ENCODE measurements at regions not wholly inside any gene's neighbourhood (a gene's known extent, or its start where the extent isn't known, plus 50 kb on each side); places are given as distances from the start of the nearest gene placed in this dataset.
"Not testable (repeated sequence)": the region's sequence is repeated elsewhere in the genome, so short reads cannot be mapped to it uniquely, and the experiment has no call there.

- Histone ChIP-seq H3K23ac (ENCODE audit: low read length) (no peak overlapping the region), H2BK5ac (ENCODE audit: low read depth, low read length, poor library complexity) (no peak overlapping the region), H3K14ac (ENCODE audit: low read length) (no peak overlapping the region), H3K4me3 (ENCODE audit: low read depth, low read length) (no peak overlapping the region), H3K27ac (ENCODE audit: low read depth, low read length) (no peak overlapping the region), H3K4me2 (ENCODE audit: low read length) (no peak overlapping the region), H3K18ac (ENCODE audit: low read length) (no peak overlapping the region), H3K27me3 (ENCODE audit: insufficient read depth, low read length) (no peaks in the 10 kb centered on the region), H3K79me1 (ENCODE audit: low read length) (no peaks in the 10 kb centered on the region), H3K9ac (ENCODE audit: low read length) (no peak overlapping the region), H2BK120ac (ENCODE audit: insufficient read depth, low read length, poor library complexity) (no peak overlapping the region), H3K36me3 (ENCODE audit: control insufficient read depth in 1 of 2, insufficient read depth in 2 of 2, low read length in 2 of 2) (no peaks in the 10 kb centered on the region), H3K4me1 (ENCODE audit: control insufficient read depth in 1 of 2, insufficient read depth in 2 of 2, low read length in 2 of 2) (no peaks in the 10 kb centered on the region), H2AFZ (ENCODE audit: insufficient read depth, low read length, poor library complexity) (no peak overlapping the region), H4K91ac (ENCODE audit: low read depth, low read length) (no peak overlapping the region), H2AK5ac (ENCODE audit: low read length) (no peak overlapping the region), H3K79me2 (ENCODE audit: control insufficient read depth, insufficient read depth, low read length, poor library complexity) (no peaks in the 10 kb centered on the region), H2BK12ac (ENCODE audit: low read length) (no peak overlapping the region), H3K4ac (ENCODE audit: low read depth, low read length) (no peak overlapping the region), H4K12ac (ENCODE audit: low read depth, low read length) (no peak overlapping the region), H3K9me3 (ENCODE audit: insufficient read depth, low read depth, low read length) (no peaks in the 10 kb centered on the region), H4K8ac (ENCODE audit: low read depth, low read length) (no peak overlapping the region)
- WGBS (ENCODE audit: extremely low coverage, insufficient coverage, insufficient read length), result no CpG with 5 or more reads among the region's 8 CpGs
- DNase-seq, result no peak
These were observed 204.7 kb upstream of the PELI2 start for GRCh38 chr14:55913324-55914025.

DNA sequence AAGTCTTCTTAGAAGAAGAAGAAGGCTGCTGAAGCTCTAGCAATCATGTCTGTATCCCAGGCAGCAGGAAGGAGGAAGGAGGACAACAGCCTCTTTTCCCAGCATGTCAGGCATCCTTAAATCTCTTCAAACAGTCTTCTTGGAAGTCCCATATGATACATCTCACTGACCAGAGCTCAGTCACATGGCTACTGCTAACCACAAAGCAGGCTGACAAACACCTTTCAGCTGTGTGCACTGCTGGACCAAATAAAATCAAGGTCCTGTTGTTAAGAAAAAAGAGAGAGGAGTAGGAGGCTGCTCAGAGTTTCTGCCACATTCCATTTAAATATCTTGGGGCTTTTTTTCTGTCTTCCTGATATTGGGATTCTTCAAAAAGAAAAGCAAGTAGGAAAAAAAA, 203.4 kb upstream of the PELI2 start:
- Histone ChIP-seq H2BK120ac (ENCODE audit: insufficient read depth, low read length, poor library complexity) (no peak overlapping the region), H3K9ac (ENCODE audit: low read length) (no peak overlapping the region), H4K8ac (ENCODE audit: low read depth, low read length) (no peak overlapping the region), H3K4me2 (ENCODE audit: low read length) (no peak overlapping the region), H3K18ac (ENCODE audit: low read length) (no peak overlapping the region), H2AK5ac (ENCODE audit: low read length) (no peak overlapping the region), H3K79me2 (ENCODE audit: control insufficient read depth, insufficient read depth, low read length, poor library complexity) (no peaks in the 10 kb centered on the region), H3K27me3 (ENCODE audit: insufficient read depth, low read length) (no peaks in the 10 kb centered on the region), H3K4me3 (ENCODE audit: low read depth, low read length) (no peak overlapping the region), H3K4ac (ENCODE audit: low read depth, low read length) (no peak overlapping the region), H2BK5ac (ENCODE audit: low read depth, low read length, poor library complexity) (no peak overlapping the region), H3K79me1 (ENCODE audit: low read length) (no peaks in the 10 kb centered on the region), H3K36me3 (ENCODE audit: control insufficient read depth in 1 of 2, insufficient read depth in 2 of 2, low read length in 2 of 2) (no peaks in the 10 kb centered on the region), H2AFZ (ENCODE audit: insufficient read depth, low read length, poor library complexity) (no peak overlapping the region), H3K4me1 (ENCODE audit: control insufficient read depth in 1 of 2, insufficient read depth in 2 of 2, low read length in 2 of 2) (no peaks in the 10 kb centered on the region), H3K27ac (ENCODE audit: low read depth, low read length) (no peak overlapping the region), H4K12ac (ENCODE audit: low read depth, low read length) (no peak overlapping the region), H2BK12ac (ENCODE audit: low read length) (no peak overlapping the region), H3K23ac (ENCODE audit: low read length) (no peak overlapping the region), H4K91ac (ENCODE audit: low read depth, low read length) (no peak overlapping the region), H3K9me3 (ENCODE audit: insufficient read depth, low read depth, low read length) (no peaks in the 10 kb centered on the region), H3K14ac (ENCODE audit: low read length) (no peak overlapping the region)
- DNase-seq, result no peak

- H3K27me3 ChIP-seq (ENCODE audit: insufficient read depth, low read length), result no peaks in the 10 kb centered on the region
- no peak overlapping the region for H3K18ac ChIP-seq (ENCODE audit: low read length)
- H3K4me1 ChIP-seq (ENCODE audit: control insufficient read depth in 1 of 2, insufficient read depth in 2 of 2, low read length in 2 of 2), result no peaks in the 10 kb centered on the region
- no peak overlapping the region for H3K9ac ChIP-seq (ENCODE audit: low read length)
- no peaks in the 10 kb centered on the region for H3K79me2 ChIP-seq (ENCODE audit: control insufficient read depth, insufficient read depth, low read length, poor library complexity)
- H3K36me3 ChIP-seq (ENCODE audit: control insufficient read depth in 1 of 2, insufficient read depth in 2 of 2, low read length in 2 of 2), result no peaks in the 10 kb centered on the region
- H2BK12ac ChIP-seq (ENCODE audit: low read length), result no peak overlapping the region
- H3K23ac ChIP-seq (ENCODE audit: low read length), result no peak overlapping the region
- no peak overlapping the region for H3K14ac ChIP-seq (ENCODE audit: low read length)
- H3K9me3 ChIP-seq (ENCODE audit: insufficient read depth, low read depth, low read length), result no peaks in the 10 kb centered on the region
- H3K4me3 ChIP-seq (ENCODE audit: low read depth, low read length), result no peak overlapping the region
- H3K4me2 ChIP-seq (ENCODE audit: low read length), result no peak overlapping the region
- H2BK120ac ChIP-seq (ENCODE audit: insufficient read depth, low read length, poor library complexity), result no peak overlapping the region
- no peak overlapping the region for H2AFZ ChIP-seq (ENCODE audit: insufficient read depth, low read length, poor library complexity)
- H3K4ac ChIP-seq (ENCODE audit: low read depth, low read length), result no peak overlapping the region
- no peaks in the 10 kb centered on the region for H3K79me1 ChIP-seq (ENCODE audit: low read length)
- no peak overlapping the region for H3K27ac ChIP-seq (ENCODE audit: low read depth, low read length)
- H2BK5ac ChIP-seq (ENCODE audit: low read depth, low read length, poor library complexity), result no peak overlapping the region
- WGBS (ENCODE audit: extremely low coverage, insufficient coverage, insufficient read length), result no CpG with 5 or more reads among the region's 1 CpG
- no peak overlapping the region for H4K91ac ChIP-seq (ENCODE audit: low read depth, low read length)
- H2AK5ac ChIP-seq (ENCODE audit: low read length), result no peak overlapping the region
- H4K12ac ChIP-seq (ENCODE audit: low read depth, low read length), result no peak overlapping the region
- no peak overlapping the region for H4K8ac ChIP-seq (ENCODE audit: low read depth, low read length)
- DNase-seq, result no peak
These were observed 202.8 kb upstream of the PELI2 start for GRCh38 chr14:55915456-55915855.

GRCh38 chr14:55919800-55920199, 198.4 kb upstream of the PELI2 start:
- H3K79me2 ChIP-seq (ENCODE audit: control insufficient read depth, insufficient read depth, low read length, poor library complexity); H3K79me1 ChIP-seq (ENCODE audit: low read length); H4K8ac ChIP-seq (ENCODE audit: low read depth, low read length); H3K18ac ChIP-seq (ENCODE audit: low read length); H4K12ac ChIP-seq (ENCODE audit: low read depth, low read length); H2BK120ac ChIP-seq (ENCODE audit: insufficient read depth, low read length, poor library complexity); H4K91ac ChIP-seq (ENCODE audit: low read depth, low read length); H3K9ac ChIP-seq (ENCODE audit: low read length); H3K4me1 ChIP-seq (ENCODE audit: control insufficient read depth in 1 of 2, insufficient read depth in 2 of 2, low read length in 2 of 2); H3K4ac ChIP-seq (ENCODE audit: low read depth, low read length); H3K27me3 ChIP-seq (ENCODE audit: insufficient read depth, low read length); H3K14ac ChIP-seq (ENCODE audit: low read length); H2BK5ac ChIP-seq (ENCODE audit: low read depth, low read length, poor library complexity); H3K27ac ChIP-seq (ENCODE audit: low read depth, low read length); H3K4me3 ChIP-seq (ENCODE audit: low read depth, low read length); H3K9me3 ChIP-seq (ENCODE audit: insufficient read depth, low read depth, low read length); DNase-seq; H3K4me2 ChIP-seq (ENCODE audit: low read length); H2AFZ ChIP-seq (ENCODE audit: insufficient read depth, low read length, poor library complexity); H3K36me3 ChIP-seq (ENCODE audit: control insufficient read depth in 1 of 2, insufficient read depth in 2 of 2, low read length in 2 of 2); H2AK5ac ChIP-seq (ENCODE audit: low read length); H3K23ac ChIP-seq (ENCODE audit: low read length); H2BK12ac ChIP-seq (ENCODE audit: low read length): not testable (repeated sequence)
- WGBS (ENCODE audit: extremely low coverage, insufficient coverage, insufficient read length), result no CpG with 5 or more reads among the region's 13 CpGs

Data from trophoblast cell (in vitro differentiated cells and primary cell).